OCI-LY3 (cell line): ENCODE measurements at regions not wholly inside any gene's neighbourhood (a gene's known extent, or its start where the extent isn't known, plus 50 kb on each side); places are given as distances from the start of the nearest gene placed in this dataset.

ENCODE experiments used
- CTCF ChIP-seq: fragments of 200-600, 300-600 bp; sonication (generic); IDR thresholded peaks from 2 replicates; pipeline ENCODE4 v1.5.1; 2014; ENCODE audit warnings: antibody characterized with exemption, low read length, low read depth
- EZH2phosphoT487 ChIP-seq: fragments of 200-600 bp; shearing (Covaris generic); IDR thresholded peaks from 2 replicates; pipeline ENCODE4 v1.6.1; 2018; ENCODE audit warnings: antibody characterized with exemption, mixed run types, low read depth

- TF ChIP-seq CTCF (no peak), EZH2phosphoT487 (no peak)
These were observed 64.4 kb upstream of the RAPH1 start for GRCh38 chr2:203599509-203599908.
